ENCODE measurements at regions not wholly inside any gene's neighbourhood (a gene's known extent, or its start where the extent isn't known, plus 50 kb on each side); places are given as distances from the start of the nearest gene placed in this dataset.

DNA sequence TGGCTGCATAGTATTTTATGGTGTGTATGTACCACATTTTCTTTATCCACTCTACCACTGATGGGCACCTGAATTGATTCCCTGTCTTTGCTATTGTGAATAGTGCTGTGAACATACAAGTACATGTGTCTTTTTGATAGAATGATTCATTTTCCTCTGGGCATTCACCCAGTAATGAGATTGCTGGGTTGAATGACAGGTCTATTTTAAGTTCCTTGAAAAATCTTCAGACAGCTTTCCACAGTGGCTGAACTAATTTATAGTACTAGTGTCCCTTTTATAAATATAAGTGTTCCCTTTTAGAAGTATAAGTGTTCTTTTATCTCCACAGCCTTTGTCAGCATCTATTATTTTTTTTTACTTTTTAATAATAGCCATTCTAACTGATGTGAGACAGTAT lies 303.9 kb upstream of the EPHA4 start:
- TF ChIP-seq, protein P1, sequence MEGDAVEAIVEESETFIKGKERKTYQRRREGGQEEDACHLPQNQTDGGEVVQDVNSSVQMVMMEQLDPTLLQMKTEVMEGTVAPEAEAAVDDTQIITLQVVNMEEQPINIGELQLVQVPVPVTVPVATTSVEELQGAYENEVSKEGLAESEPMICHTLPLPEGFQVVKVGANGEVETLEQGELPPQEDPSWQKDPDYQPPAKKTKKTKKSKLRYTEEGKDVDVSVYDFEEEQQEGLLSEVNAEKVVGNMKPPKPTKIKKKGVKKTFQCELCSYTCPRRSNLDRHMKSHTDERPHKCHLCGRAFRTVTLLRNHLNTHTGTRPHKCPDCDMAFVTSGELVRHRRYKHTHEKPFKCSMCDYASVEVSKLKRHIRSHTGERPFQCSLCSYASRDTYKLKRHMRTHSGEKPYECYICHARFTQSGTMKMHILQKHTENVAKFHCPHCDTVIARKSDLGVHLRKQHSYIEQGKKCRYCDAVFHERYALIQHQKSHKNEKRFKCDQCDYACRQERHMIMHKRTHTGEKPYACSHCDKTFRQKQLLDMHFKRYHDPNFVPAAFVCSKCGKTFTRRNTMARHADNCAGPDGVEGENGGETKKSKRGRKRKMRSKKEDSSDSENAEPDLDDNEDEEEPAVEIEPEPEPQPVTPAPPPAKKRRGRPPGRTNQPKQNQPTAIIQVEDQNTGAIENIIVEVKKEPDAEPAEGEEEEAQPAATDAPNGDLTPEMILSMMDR (IDR thresholded peaks at IDR 0.05; ENCODE audit: low read depth, low read length) = no peak
- TF ChIP-seq POLR2A (IDR thresholded peaks at IDR 0.05; ENCODE audit: extremely low read depth, insufficient read length) (no peak), MYC (IDR thresholded peaks at IDR 0.05; ENCODE audit: low read depth, low read length) (no peak)
